ENCODE measurements at regions not wholly inside any gene's neighbourhood (a gene's known extent, or its start where the extent isn't known, plus 50 kb on each side); places are given as distances from the start of the nearest gene placed in this dataset.

DNA sequence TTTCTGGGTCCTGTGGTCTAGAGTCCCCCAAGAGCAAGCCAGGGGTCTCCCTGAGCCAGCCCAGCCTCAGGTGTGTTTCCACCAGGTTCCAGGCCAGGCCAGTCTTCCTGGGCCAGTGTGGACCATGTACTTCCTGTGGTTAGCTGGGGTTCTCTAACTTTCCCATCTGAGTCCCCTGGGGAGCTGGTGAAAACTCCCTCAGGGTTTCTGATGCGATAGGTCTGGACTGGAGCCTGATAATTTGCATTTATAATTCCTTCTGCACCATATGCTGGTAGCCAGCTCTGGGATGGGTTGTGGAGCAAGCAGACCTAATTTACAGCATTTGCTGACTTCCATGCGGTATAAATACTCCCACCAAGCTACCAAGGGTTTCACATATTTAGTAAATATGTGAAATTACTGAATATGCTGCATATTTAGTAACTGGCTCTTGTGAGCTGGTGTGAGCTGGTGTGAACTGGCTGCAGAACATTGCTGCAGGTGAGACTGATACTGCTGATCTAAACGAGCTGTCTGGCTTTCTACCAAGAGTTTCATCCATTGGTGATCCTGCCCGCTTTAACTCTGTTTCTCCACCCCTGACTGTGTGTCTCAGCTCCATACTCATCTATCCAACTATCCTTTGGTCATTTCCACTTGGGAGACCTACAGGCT is 62.6 kb downstream of the RIN2 start:
- TF ChIP-seq POLR2A (IDR thresholded peaks at IDR 0.05; ENCODE audit: low read depth, low read length) (no peak), POLR2AphosphoS5 (IDR thresholded peaks at IDR 0.05; ENCODE audit: low read depth, low read length) (no peak), TAF1 (IDR thresholded peaks at IDR 0.05; ENCODE audit: borderline replicate concordance, low read depth, low read length) (no peak)
